ENCODE measurements at regions not wholly inside any gene's neighbourhood (a gene's known extent, or its start where the extent isn't known, plus 50 kb on each side); places are given as distances from the start of the nearest gene placed in this dataset.

DNA sequence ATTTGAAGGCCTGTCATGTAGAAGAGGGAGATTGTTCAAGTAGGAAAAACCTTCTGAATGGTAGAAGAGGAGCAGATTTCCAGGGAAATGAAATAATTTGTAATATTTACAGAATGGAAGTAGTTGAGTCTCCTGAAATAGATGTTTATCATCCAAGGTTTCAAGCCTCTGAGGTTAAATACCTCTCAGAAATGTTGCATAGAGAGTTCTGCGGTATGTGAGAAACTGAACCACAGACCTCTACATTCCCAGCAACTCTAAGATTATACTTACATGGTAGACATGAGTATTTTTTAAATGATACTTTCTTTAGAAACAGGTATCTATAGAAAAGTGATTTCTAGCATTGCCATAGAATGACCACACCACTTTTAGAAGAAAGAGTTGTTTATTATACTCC is 379.8 kb upstream of the FANCL start:
- H3K4me3 ChIP-seq (ENCODE audit: control insufficient read depth, low read depth, low read length): no peak overlapping the region
- TF ChIP-seq CTCF (conservative IDR thresholded peaks at IDR 0.05; ENCODE audit: control insufficient read depth, insufficient read depth, low read depth, low read length): no peak
- no peak for DNase-seq (ENCODE audit: low read depth)

DNA sequence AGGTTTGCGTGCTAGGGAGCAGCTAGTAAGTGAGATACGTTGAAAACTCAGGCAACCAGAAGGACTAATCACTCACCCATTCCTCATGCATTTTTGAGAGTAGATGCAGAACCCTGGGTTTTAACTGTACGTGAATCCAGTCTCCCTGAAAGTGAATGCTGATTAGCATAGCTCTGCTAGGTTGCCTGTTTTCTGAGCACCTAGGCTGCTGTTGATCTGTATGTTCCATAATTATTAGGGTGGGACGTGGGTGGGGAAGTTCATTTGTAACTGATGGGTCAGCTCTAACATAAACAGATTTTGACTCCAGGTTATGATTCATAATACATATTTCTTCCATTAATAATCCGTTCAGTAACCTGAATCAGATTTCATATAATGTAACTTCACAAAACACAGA is 379.0 kb upstream of the FANCL start:
- no peak for TF ChIP-seq CTCF (conservative IDR thresholded peaks at IDR 0.05; ENCODE audit: control insufficient read depth, insufficient read depth, low read depth, low read length)
- H3K4me3 ChIP-seq (ENCODE audit: control insufficient read depth, low read depth, low read length): no peak overlapping the region
- peak; percentile 65 for DNase-seq (ENCODE audit: low read depth)

- no peak overlapping the region for H3K4me3 ChIP-seq (ENCODE audit: control insufficient read depth, low read depth, low read length)
- no peak for DNase-seq (ENCODE audit: low read depth)
- no peak for TF ChIP-seq CTCF (conservative IDR thresholded peaks at IDR 0.05; ENCODE audit: control insufficient read depth, insufficient read depth, low read depth, low read length)
Observed at GRCh38 chr2:58616961-58617360, 375.8 kb upstream of the FANCL start.

- no peak for TF ChIP-seq CTCF (conservative IDR thresholded peaks at IDR 0.05; ENCODE audit: control insufficient read depth, insufficient read depth, low read depth, low read length)
- no peak for DNase-seq (ENCODE audit: low read depth)
- H3K4me3 ChIP-seq (ENCODE audit: control insufficient read depth, low read depth, low read length): no peak overlapping the region
Observed at GRCh38 chr2:58614219-58614618, 373.1 kb upstream of the FANCL start.

DNA sequence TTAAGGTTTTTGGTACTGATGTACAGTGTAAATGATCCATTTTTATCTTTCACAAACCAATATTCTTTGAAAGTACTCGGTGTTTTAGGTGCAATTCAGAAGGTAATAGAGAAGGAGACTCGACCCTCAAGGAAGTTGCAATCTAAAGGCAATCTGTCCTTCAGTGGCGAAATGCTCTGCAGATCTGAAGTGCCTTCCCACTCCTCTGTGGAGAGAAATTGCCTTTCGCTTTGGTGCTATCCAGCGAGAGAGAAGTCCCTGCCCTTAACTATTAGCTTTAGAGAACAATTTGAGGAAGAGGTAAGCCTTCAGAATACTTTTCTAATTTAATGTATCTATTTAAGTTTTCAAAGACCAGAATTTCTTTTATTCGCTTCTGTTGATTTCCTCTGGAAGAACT is 371.8 kb upstream of the FANCL start:
- H3K4me3 ChIP-seq (ENCODE audit: control insufficient read depth, low read depth, low read length): no peak overlapping the region
- no peak for TF ChIP-seq CTCF (conservative IDR thresholded peaks at IDR 0.05; ENCODE audit: control insufficient read depth, insufficient read depth, low read depth, low read length)
- no peak for DNase-seq (ENCODE audit: low read depth)

DNA sequence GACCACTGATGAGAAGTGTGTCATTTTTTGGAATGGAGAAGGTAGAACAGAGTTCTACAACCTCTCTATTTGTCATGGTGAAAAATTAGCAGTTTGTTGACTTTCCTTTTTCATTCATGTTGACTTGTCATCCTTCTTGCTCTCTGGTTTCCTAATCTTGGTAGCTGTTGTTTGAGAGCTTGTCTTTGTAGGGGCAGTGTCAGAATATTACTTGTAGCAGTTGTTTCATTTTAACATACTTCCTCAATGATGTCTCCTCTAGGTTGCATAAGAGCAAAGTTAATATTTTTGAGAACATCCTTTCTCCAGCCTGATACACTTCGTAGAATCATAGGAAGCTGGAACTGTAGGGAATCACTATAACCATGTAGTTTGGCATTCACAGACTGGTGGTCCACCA is 368.2 kb upstream of the FANCL start:
- no peak overlapping the region for H3K4me3 ChIP-seq (ENCODE audit: control insufficient read depth, low read depth, low read length)
- no peak for TF ChIP-seq CTCF (conservative IDR thresholded peaks at IDR 0.05; ENCODE audit: control insufficient read depth, insufficient read depth, low read depth, low read length)
- no peak for DNase-seq (ENCODE audit: low read depth)

GRCh38 chr2:58608146-58608545 is 367.0 kb upstream of the FANCL start:
- no peak for DNase-seq (ENCODE audit: low read depth)
- no peak overlapping the region for H3K4me3 ChIP-seq (ENCODE audit: control insufficient read depth, low read depth, low read length)
- no peak for TF ChIP-seq CTCF (conservative IDR thresholded peaks at IDR 0.05; ENCODE audit: control insufficient read depth, insufficient read depth, low read depth, low read length)
